ENCODE measurements at regions not wholly inside any gene's neighbourhood (a gene's known extent, or its start where the extent isn't known, plus 50 kb on each side); places are given as distances from the start of the nearest gene placed in this dataset.
"Not testable (repeated sequence)": the region's sequence is repeated elsewhere in the genome, so short reads cannot be mapped to it uniquely, and the experiment has no call there.

GRCh38 chr3:8170971-8171508 is 330.6 kb upstream of the LMCD1 start:
- H3K4me1 ChIP-seq (ENCODE audit: control insufficient read depth, insufficient read depth, low read length, poor library complexity, severe bottlenecking), result no peaks in the 10 kb centered on the region
- no peaks in the 10 kb centered on the region for H3K36me3 ChIP-seq (ENCODE audit: control insufficient read depth, insufficient read depth, low read length)
- H3K27ac ChIP-seq (ENCODE audit: insufficient read depth, low read length, poor library complexity, severe bottlenecking), result no peak overlapping the region
- DNase-seq, result no peak
- no peaks in the 10 kb centered on the region for H3K9me3 ChIP-seq (ENCODE audit: control insufficient read depth, low read length)
- no peaks in the 10 kb centered on the region for H3K27me3 ChIP-seq (replicated peaks; ENCODE audit: control insufficient read depth, insufficient read depth, low read length, poor library complexity, severe bottlenecking)
- no peak overlapping the region for H3K4me3 ChIP-seq (ENCODE audit: insufficient read depth, low read depth, low read length, poor library complexity, severe bottlenecking)

GRCh38 chr3:8173892-8174291 is 327.7 kb upstream of the LMCD1 start:
- Histone ChIP-seq H3K4me1 (ENCODE audit: control insufficient read depth, insufficient read depth, low read length, poor library complexity, severe bottlenecking) (no peaks in the 10 kb centered on the region), H3K36me3 (ENCODE audit: control insufficient read depth, insufficient read depth, low read length) (no peaks in the 10 kb centered on the region), H3K27ac (ENCODE audit: insufficient read depth, low read length, poor library complexity, severe bottlenecking) (no peak overlapping the region), H3K4me3 (ENCODE audit: insufficient read depth, low read depth, low read length, poor library complexity, severe bottlenecking) (no peak overlapping the region), H3K9me3 (ENCODE audit: control insufficient read depth, low read length) (no peaks in the 10 kb centered on the region), H3K27me3 (replicated peaks; ENCODE audit: control insufficient read depth, insufficient read depth, low read length, poor library complexity, severe bottlenecking) (no peaks in the 10 kb centered on the region)
- DNase-seq, result no peak

GRCh38 chr3:8176759-8177483 is 324.7 kb upstream of the LMCD1 start:
- not testable (repeated sequence) for H3K4me3 ChIP-seq (ENCODE audit: insufficient read depth, low read depth, low read length, poor library complexity, severe bottlenecking); H3K4me1 ChIP-seq (ENCODE audit: control insufficient read depth, insufficient read depth, low read length, poor library complexity, severe bottlenecking); H3K9me3 ChIP-seq (ENCODE audit: control insufficient read depth, low read length); H3K27me3 ChIP-seq (replicated peaks; ENCODE audit: control insufficient read depth, insufficient read depth, low read length, poor library complexity, severe bottlenecking); DNase-seq; H3K27ac ChIP-seq (ENCODE audit: insufficient read depth, low read length, poor library complexity, severe bottlenecking); H3K36me3 ChIP-seq (ENCODE audit: control insufficient read depth, insufficient read depth, low read length)

GRCh38 chr3:8178516-8178915 is 323.1 kb upstream of the LMCD1 start:
- not testable (repeated sequence) for H3K27me3 ChIP-seq (replicated peaks; ENCODE audit: control insufficient read depth, insufficient read depth, low read length, poor library complexity, severe bottlenecking); DNase-seq; H3K9me3 ChIP-seq (ENCODE audit: control insufficient read depth, low read length); H3K4me1 ChIP-seq (ENCODE audit: control insufficient read depth, insufficient read depth, low read length, poor library complexity, severe bottlenecking); H3K36me3 ChIP-seq (ENCODE audit: control insufficient read depth, insufficient read depth, low read length); H3K27ac ChIP-seq (ENCODE audit: insufficient read depth, low read length, poor library complexity, severe bottlenecking); H3K4me3 ChIP-seq (ENCODE audit: insufficient read depth, low read depth, low read length, poor library complexity, severe bottlenecking)

- Histone ChIP-seq H3K27ac (ENCODE audit: insufficient read depth, low read length, poor library complexity, severe bottlenecking) (no peak overlapping the region), H3K4me1 (ENCODE audit: control insufficient read depth, insufficient read depth, low read length, poor library complexity, severe bottlenecking) (no peaks in the 10 kb centered on the region), H3K4me3 (ENCODE audit: insufficient read depth, low read depth, low read length, poor library complexity, severe bottlenecking) (no peak overlapping the region), H3K27me3 (replicated peaks; ENCODE audit: control insufficient read depth, insufficient read depth, low read length, poor library complexity, severe bottlenecking) (no peaks in the 10 kb centered on the region), H3K9me3 (ENCODE audit: control insufficient read depth, low read length) (no peaks in the 10 kb centered on the region), H3K36me3 (ENCODE audit: control insufficient read depth, insufficient read depth, low read length) (no peaks in the 10 kb centered on the region)
- no peak for DNase-seq
Observed at GRCh38 chr3:8182904-8183303, 318.7 kb upstream of the LMCD1 start.

GRCh38 chr3:8183627-8184026 is 318.0 kb upstream of the LMCD1 start:
- DNase-seq, result no peak
- Histone ChIP-seq H3K4me1 (ENCODE audit: control insufficient read depth, insufficient read depth, low read length, poor library complexity, severe bottlenecking) (no peaks in the 10 kb centered on the region), H3K27me3 (replicated peaks; ENCODE audit: control insufficient read depth, insufficient read depth, low read length, poor library complexity, severe bottlenecking) (no peaks in the 10 kb centered on the region), H3K27ac (ENCODE audit: insufficient read depth, low read length, poor library complexity, severe bottlenecking) (no peak overlapping the region), H3K36me3 (ENCODE audit: control insufficient read depth, insufficient read depth, low read length) (no peaks in the 10 kb centered on the region), H3K9me3 (ENCODE audit: control insufficient read depth, low read length) (no peaks in the 10 kb centered on the region), H3K4me3 (ENCODE audit: insufficient read depth, low read depth, low read length, poor library complexity, severe bottlenecking) (no peak overlapping the region)

- DNase-seq, result no peak
- no peaks in the 10 kb centered on the region for H3K9me3 ChIP-seq (ENCODE audit: control insufficient read depth, low read length)
- H3K27me3 ChIP-seq (replicated peaks; ENCODE audit: control insufficient read depth, insufficient read depth, low read length, poor library complexity, severe bottlenecking), result no peaks in the 10 kb centered on the region
- H3K27ac ChIP-seq (ENCODE audit: insufficient read depth, low read length, poor library complexity, severe bottlenecking), result no peak overlapping the region
- H3K4me3 ChIP-seq (ENCODE audit: insufficient read depth, low read depth, low read length, poor library complexity, severe bottlenecking), result no peak overlapping the region
- no peaks in the 10 kb centered on the region for H3K36me3 ChIP-seq (ENCODE audit: control insufficient read depth, insufficient read depth, low read length)
- H3K4me1 ChIP-seq (ENCODE audit: control insufficient read depth, insufficient read depth, low read length, poor library complexity, severe bottlenecking), result no peaks in the 10 kb centered on the region
Observed at GRCh38 chr3:8186213-8186612, 315.4 kb upstream of the LMCD1 start.

- DNase-seq, result no peak
- H3K9me3 ChIP-seq (ENCODE audit: control insufficient read depth, low read length), result no peaks in the 10 kb centered on the region
- H3K36me3 ChIP-seq (ENCODE audit: control insufficient read depth, insufficient read depth, low read length), result no peaks in the 10 kb centered on the region
- H3K4me1 ChIP-seq (ENCODE audit: control insufficient read depth, insufficient read depth, low read length, poor library complexity, severe bottlenecking), result no peaks in the 10 kb centered on the region
- H3K4me3 ChIP-seq (ENCODE audit: insufficient read depth, low read depth, low read length, poor library complexity, severe bottlenecking), result no peak overlapping the region
- no peak overlapping the region for H3K27ac ChIP-seq (ENCODE audit: insufficient read depth, low read length, poor library complexity, severe bottlenecking)
- no peaks in the 10 kb centered on the region for H3K27me3 ChIP-seq (replicated peaks; ENCODE audit: control insufficient read depth, insufficient read depth, low read length, poor library complexity, severe bottlenecking)
Observed at GRCh38 chr3:8187996-8188395, 313.6 kb upstream of the LMCD1 start.

GRCh38 chr3:8189051-8189450 is 312.6 kb upstream of the LMCD1 start:
- Histone ChIP-seq H3K4me1 (ENCODE audit: control insufficient read depth, insufficient read depth, low read length, poor library complexity, severe bottlenecking) (no peaks in the 10 kb centered on the region), H3K4me3 (ENCODE audit: insufficient read depth, low read depth, low read length, poor library complexity, severe bottlenecking) (no peak overlapping the region), H3K27me3 (replicated peaks; ENCODE audit: control insufficient read depth, insufficient read depth, low read length, poor library complexity, severe bottlenecking) (no peaks in the 10 kb centered on the region), H3K27ac (ENCODE audit: insufficient read depth, low read length, poor library complexity, severe bottlenecking) (no peak overlapping the region), H3K9me3 (ENCODE audit: control insufficient read depth, low read length) (no peaks in the 10 kb centered on the region), H3K36me3 (ENCODE audit: control insufficient read depth, insufficient read depth, low read length) (no peaks in the 10 kb centered on the region)
- DNase-seq, result no peak

GRCh38 chr3:8191406-8191805 is 310.2 kb upstream of the LMCD1 start:
- Histone ChIP-seq H3K4me3 (ENCODE audit: insufficient read depth, low read depth, low read length, poor library complexity, severe bottlenecking) (no peak overlapping the region), H3K9me3 (ENCODE audit: control insufficient read depth, low read length) (no peaks in the 10 kb centered on the region), H3K36me3 (ENCODE audit: control insufficient read depth, insufficient read depth, low read length) (no peaks in the 10 kb centered on the region), H3K27ac (ENCODE audit: insufficient read depth, low read length, poor library complexity, severe bottlenecking) (no peak overlapping the region), H3K4me1 (ENCODE audit: control insufficient read depth, insufficient read depth, low read length, poor library complexity, severe bottlenecking) (no peaks in the 10 kb centered on the region), H3K27me3 (replicated peaks; ENCODE audit: control insufficient read depth, insufficient read depth, low read length, poor library complexity, severe bottlenecking) (no peaks in the 10 kb centered on the region)
- DNase-seq, result no peak
